Epithelial cell of esophagus (primary cell): ENCODE measurements at regions not wholly inside any gene's neighbourhood (a gene's known extent, or its start where the extent isn't known, plus 50 kb on each side); places are given as distances from the start of the nearest gene placed in this dataset.
"Not testable (repeated sequence)": the region's sequence is repeated elsewhere in the genome, so short reads cannot be mapped to it uniquely, and the experiment has no call there.

Experiments
- DNase-seq: peaks from one replicate; pipeline ENCODE4 v3.0.0; 2010; ENCODE audit warnings: low read depth
- H3K4me3 ChIP-seq: 2 replicates; pipeline ENCODE4 v1.5.1; 2011; ENCODE audit warnings: mild to moderate bottlenecking, low read length, control low read depth
- CTCF ChIP-seq: IDR thresholded peaks from 2 replicates; pipeline ENCODE4 v1.5.1; 2011; ENCODE audit warnings: low read depth, mild to moderate bottlenecking, low read length, control low read depth, inconsistent platforms; ENCODE audit not compliant: insufficient read depth; ENCODE audit errors: missing control alignments

- no peak for TF ChIP-seq CTCF
- no peak for DNase-seq
- no peak overlapping the region for H3K4me3 ChIP-seq
Observed at GRCh38 chr13:83765796-83766195, 116.5 kb downstream of the SLITRK1 start.

DNA sequence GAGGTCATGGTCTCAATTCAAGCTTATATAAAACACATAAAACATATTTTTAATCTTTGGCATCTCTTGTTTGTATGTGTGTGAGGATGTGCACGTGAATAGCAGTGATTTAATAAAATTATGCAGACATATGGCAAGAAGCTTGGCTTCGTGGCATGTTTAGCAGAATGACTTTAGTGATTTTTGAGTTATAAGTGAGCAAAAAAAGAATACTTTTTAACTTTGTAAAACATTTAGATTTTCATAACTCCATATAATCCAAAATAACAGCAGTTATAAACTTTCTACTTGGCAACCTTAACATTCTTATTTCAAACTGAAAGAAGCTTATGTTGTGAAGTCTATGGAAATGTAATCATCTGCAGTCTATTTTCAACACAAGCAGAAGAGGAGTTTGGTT, 120.6 kb downstream of the SLITRK1 start:
- no peak overlapping the region for H3K4me3 ChIP-seq
- no peak for DNase-seq
- no peak for TF ChIP-seq CTCF

GRCh38 chr13:83755210-83755609, 127.1 kb downstream of the SLITRK1 start:
- DNase-seq, H3K4me3 ChIP-seq: not testable (repeated sequence)

DNA sequence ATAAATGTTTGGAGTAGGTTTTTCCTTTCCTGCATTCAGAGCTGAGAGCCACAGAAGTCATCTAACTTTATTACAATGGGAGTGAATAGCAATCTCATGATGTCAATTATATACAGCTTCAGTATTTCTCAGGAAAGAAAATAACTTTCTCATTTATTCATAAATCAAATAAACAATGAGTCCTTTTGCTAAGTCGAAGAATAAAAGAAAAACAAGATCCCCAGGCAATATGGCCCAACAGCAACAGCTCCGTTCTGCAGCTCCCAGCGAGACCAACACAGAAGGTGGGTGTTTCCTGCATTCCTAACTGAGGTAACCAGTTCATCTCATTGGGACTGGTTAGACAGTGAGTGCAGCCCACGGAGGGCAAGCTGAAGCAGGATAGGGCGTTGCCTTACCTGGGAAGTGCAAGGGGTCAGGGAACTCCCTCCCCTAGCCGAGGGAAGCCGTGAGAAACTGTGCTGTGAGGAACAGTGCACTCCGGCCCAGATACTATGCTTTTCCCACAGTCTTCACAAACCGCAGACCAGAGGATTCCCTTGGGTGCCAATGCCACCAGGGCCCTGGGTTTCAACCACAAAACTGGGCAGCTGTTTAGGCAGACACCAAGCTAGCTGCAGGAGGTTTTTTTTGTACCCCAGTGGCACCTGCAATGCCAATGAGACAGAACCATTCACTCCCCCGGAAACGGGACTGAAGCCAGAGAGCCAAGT, 128.2 kb downstream of the SLITRK1 start:
- no peak for TF ChIP-seq CTCF
- DNase-seq = peak; percentile 89
- no peak overlapping the region for H3K4me3 ChIP-seq

DNA sequence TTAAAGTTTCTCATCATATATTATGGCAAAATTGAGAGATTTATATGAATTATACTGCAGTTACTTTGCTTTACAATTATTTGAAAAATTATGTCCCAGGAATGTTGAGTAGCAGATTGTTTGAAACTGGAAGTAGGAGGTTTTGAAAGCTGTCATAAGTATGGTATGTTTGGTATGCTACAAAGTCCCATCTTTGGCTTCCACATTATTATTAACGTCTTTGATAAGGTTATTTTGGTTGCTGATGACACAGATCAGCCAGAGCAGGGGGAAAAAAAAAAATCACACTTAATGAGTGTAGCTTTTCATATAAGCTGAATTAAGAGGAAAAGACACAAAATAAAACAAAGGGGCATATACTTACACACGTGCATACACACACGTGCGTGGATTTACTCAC, 130.1 kb downstream of the SLITRK1 start:
- DNase-seq = peak; percentile 49
- TF ChIP-seq CTCF = no peak
- H3K4me3 ChIP-seq = no peak overlapping the region

- DNase-seq = no peak
- H3K4me3 ChIP-seq = no peak overlapping the region
- TF ChIP-seq CTCF = no peak
Observed at GRCh38 chr13:83740622-83741021, 141.7 kb downstream of the SLITRK1 start.

DNA sequence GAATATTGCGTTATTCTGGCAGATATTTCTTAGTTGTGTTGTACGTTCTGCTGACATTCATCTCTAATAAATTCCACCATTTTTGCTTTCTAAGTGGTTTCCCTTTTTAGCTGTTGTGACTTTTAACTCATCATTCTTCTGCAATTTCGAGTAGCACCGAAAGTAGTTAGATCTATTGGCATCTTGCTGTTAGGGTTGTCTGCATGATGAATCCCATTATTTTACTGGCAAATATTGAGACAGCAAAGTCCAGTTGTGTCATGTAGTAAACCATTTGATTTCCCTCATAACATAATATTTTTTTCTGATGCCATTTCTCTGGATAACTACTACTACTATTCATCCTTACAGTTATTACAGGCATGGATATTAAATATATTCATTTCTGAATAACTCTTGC, 143.9 kb downstream of the SLITRK1 start:
- H3K4me3 ChIP-seq = no peak overlapping the region
- no peak for DNase-seq
- no peak for TF ChIP-seq CTCF
